Psoas muscle (tissue), 7 donors: ENCODE measurements at regions not wholly inside any gene's neighbourhood (a gene's known extent, or its start where the extent isn't known, plus 50 kb on each side); places are given as distances from the start of the nearest gene placed in this dataset.

Experiments
- ATAC-seq, 4 donors: fragments of 200-7000 bp; cut with Tn5 transposase; one replicate each; pipeline ENCODE4 v1.9.1; 2020; ENCODE audit warnings: moderate library complexity in 3 of 4, mild to moderate bottlenecking in 2 of 4
- DNase-seq, 2 donors: peaks; one replicate each; pipeline ENCODE4 v3.0.0-alpha.2; 2020
- H3K27ac ChIP-seq: fragments of 200-600 bp; one replicate; pipeline ENCODE4 v1.8.0; 2022
- H3K27me3 ChIP-seq, 3 donors: fragments of 200-600 bp in 1 of 3; one replicate each; pipeline versions ENCODE4 v1.6.1 to v1.8.0; 2013 to 2022; ENCODE audit warnings: low read length in 2 of 3, mild to moderate bottlenecking in 2 of 3, moderate library complexity in 1 of 3; ENCODE audit not compliant: insufficient read depth in 3 of 3
- H3K36me3 ChIP-seq, 2 donors: fragments of 200-600 bp in 1 of 2; one replicate each; pipeline versions ENCODE4 v1.6.1 to v1.8.0; 2013 to 2022; ENCODE audit warnings: low read depth in 1 of 2, mild to moderate bottlenecking in 1 of 2, moderate library complexity in 1 of 2; ENCODE audit not compliant: insufficient read depth in 1 of 2
- H3K4me1 ChIP-seq: fragments of 200-600 bp; one replicate; pipeline ENCODE4 v1.8.0; 2022
- H3K4me3 ChIP-seq: fragments of 200-600 bp; one replicate; pipeline ENCODE4 v1.8.0; 2022; ENCODE audit warnings: mild to moderate bottlenecking
- H3K9me3 ChIP-seq: fragments of 200-600 bp; one replicate; pipeline ENCODE4 v1.8.0; 2022
- CTCF ChIP-seq: fragments of 200-600 bp; IDR thresholded peaks from one replicate; pipeline ENCODE4 v1.8.0; 2022; ENCODE audit warnings: antibody characterized with exemption
- WGBS, 3 donors: extraction: QIAGEN DNeasy Blood & Tissue Kit; methylation state at CpG; one replicate each; pipeline versions ENCODE4 v1.1.6 to v1.1.7; 2013; 5-methylcytosine and 5-hydroxymethylcytosine counted together
- intact Hi-C, 2 donors: fragments of 100-400 bp; cut with DNase I; formaldehyde crosslinking; loops; one replicate each; pipeline versions ENCODE4 v1.11.0 to v1.14.2; 2022
- donor health status: healthy with polysubstance abuse.
- donor health status: DM: no; HTN: no; CAD: no; lungs with moderate emphysema.
- donor health status: Bipolar disorder and iron deficiency.
- donor health status: healthy.
- donor health status: DM: yes; HTN: yes; CAD: no.
- donor health status: DM: no; HTN: no; CAD: no.
- donor health status: DM: yes; HTN: yes; CAD: no.

DNA sequence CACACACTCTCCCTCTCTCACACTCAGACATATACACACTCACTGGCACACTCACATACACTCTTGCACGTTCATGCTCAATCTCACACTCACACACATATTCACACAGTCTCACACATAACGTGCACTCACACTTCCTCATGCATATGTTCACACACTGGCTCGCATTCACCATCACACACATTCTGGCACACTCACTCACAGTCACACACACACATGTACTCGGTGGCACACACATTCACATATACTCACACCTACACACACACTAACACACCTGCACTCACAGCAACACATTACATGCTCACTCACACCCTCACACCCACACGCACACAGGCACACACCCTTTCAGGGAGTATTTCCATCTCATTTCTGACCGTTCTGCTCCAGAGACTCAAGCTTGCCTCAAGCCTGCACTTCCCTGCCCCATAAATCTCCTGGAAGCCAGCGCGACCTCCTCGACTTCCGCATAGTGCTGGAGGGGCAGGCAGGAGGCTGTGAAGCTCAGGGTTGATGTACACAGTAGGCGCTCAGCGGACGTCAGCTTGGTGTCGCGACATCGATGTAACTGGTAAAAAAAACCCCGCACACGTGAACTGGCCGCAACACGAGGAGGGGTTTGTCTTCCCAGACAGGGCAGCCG lies 66.7 kb upstream of the FOXF1 start:
- no peaks in the 10 kb centered on the region for H3K9me3 ChIP-seq
- no peaks in the 10 kb centered on the region for H3K36me3 ChIP-seq
- H3K4me3 ChIP-seq, result no peak overlapping the region
- TF ChIP-seq CTCF, result no peak
- 47 to 49% (median 49%) methylated on average over 21 of the region's 21 CpGs for WGBS, 3 donors
- intact Hi-C loops, result no loop called here
- DNase-seq, result no peak
- peaks cover 0 to 57% (median 8%) of the 10 kb centered on the region in 3 donors for H3K27me3 ChIP-seq
- no peaks in the 10 kb centered on the region for H3K4me1 ChIP-seq
- H3K27ac ChIP-seq, result no peak overlapping the region
- no peak for ATAC-seq

- no peak overlapping the region for H3K4me3 ChIP-seq
- H3K9me3 ChIP-seq, result no peaks in the 10 kb centered on the region
- 7 to 11% (median 7%) methylated on average over 16 to 17 of the region's 17 CpGs for WGBS, 3 donors
- H3K4me1 ChIP-seq, result no peaks in the 10 kb centered on the region
- no peak for TF ChIP-seq CTCF
- H3K36me3 ChIP-seq, result no peaks in the 10 kb centered on the region
- intact Hi-C loops, result no loop called here
- peaks cover 0 to 57% (median 8%) of the 10 kb centered on the region in 3 donors for H3K27me3 ChIP-seq
- DNase-seq, result no peak
- no peak for ATAC-seq
- H3K27ac ChIP-seq, result no peak overlapping the region
These were observed 66.1 kb upstream of the FOXF1 start for GRCh38 chr16:86444261-86444660.

DNA sequence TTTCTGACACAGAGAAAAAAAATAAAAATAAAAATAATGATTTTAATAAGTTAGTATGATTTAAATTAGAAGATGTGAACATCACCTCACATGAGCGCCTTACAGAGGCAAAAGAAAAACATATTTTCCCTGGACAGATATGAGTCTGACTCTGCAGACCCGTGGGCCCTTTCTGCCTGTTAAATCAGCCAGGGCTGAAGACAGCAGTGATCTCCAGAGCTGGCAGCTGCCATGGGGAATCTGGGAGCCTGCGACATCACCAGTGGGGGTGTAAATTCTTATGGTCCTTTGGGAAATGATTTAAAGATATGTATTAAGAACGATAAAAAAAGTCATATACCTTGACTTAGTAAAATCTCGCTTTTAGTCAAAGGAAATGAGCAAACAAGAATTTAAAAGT lies 65.7 kb upstream of the FOXF1 start:
- DNase-seq, result no peak
- Histone ChIP-seq H3K36me3 (no peaks in the 10 kb centered on the region), H3K9me3 (no peaks in the 10 kb centered on the region), H3K27ac (no peak overlapping the region), H3K4me1 (no peaks in the 10 kb centered on the region), H3K27me3 (peaks cover 0 to 59% (median 10%) of the 10 kb centered on the region in 3 donors), H3K4me3 (no peak overlapping the region)
- intact Hi-C loops, result no loop called here
- ATAC-seq, result no peak
- WGBS, 3 donors, result 14 to 42% (median 28%) methylated on average over 5 of the region's 5 CpGs
- no peak for TF ChIP-seq CTCF

DNA sequence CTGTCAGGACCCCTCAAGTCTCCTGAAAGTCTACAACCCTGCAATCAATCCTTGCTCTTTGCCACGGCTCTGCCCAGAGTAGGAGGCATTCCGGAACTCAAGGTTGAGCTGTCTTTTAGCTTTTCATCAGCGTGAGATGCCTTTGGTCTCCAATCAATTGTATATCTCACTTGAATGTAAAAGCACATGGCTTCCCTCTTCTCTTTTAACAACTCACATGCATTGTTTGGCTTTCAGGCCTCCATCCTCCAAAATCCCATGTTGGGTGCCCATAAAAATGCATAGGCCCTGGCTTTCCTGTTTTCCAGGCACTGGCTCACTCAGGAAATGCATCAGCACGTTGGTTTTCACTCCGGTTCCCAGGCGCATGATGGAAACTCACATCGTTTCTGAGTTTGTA lies 64.0 kb upstream of the FOXF1 start:
- ATAC-seq (no peak), DNase-seq (no peak)
- no peaks in the 10 kb centered on the region for H3K36me3 ChIP-seq
- intact Hi-C loops, result no loop called here
- H3K4me3 ChIP-seq, result no peak overlapping the region
- peaks cover 0 to 62% (median 10%) of the 10 kb centered on the region in 3 donors for H3K27me3 ChIP-seq
- no peak overlapping the region for H3K27ac ChIP-seq
- no peaks in the 10 kb centered on the region for H3K9me3 ChIP-seq
- no peaks in the 10 kb centered on the region for H3K4me1 ChIP-seq
- TF ChIP-seq CTCF, result no peak
- 65 to 85% (median 78%) methylated on average over 7 of the region's 7 CpGs for WGBS, 3 donors

GRCh38 chr16:86447228-86447627 lies 63.1 kb upstream of the FOXF1 start:
- no peak for DNase-seq
- intact Hi-C loops, result no loop called here
- no peaks in the 10 kb centered on the region for H3K9me3 ChIP-seq
- no peak overlapping the region for H3K27ac ChIP-seq
- H3K27me3 ChIP-seq, result peaks cover 0 to 55% (median 10%) of the 10 kb centered on the region in 3 donors
- no peak for ATAC-seq
- H3K36me3 ChIP-seq, result no peaks in the 10 kb centered on the region
- no peak overlapping the region for H3K4me3 ChIP-seq
- no peak for TF ChIP-seq CTCF
- WGBS, 3 donors, result 79 to 83% (median 82%) methylated on average over 3 of the region's 3 CpGs
- H3K4me1 ChIP-seq, result no peaks in the 10 kb centered on the region
